ENCODE measurements at regions not wholly inside any gene's neighbourhood (a gene's known extent, or its start where the extent isn't known, plus 50 kb on each side); places are given as distances from the start of the nearest gene placed in this dataset.

GRCh38 chr4:148964456-148964855 is 522.2 kb upstream of the NR3C2 start:
- ChIA-PET POLR2A (no interaction called here), CTCF (no interaction called here)

DNA sequence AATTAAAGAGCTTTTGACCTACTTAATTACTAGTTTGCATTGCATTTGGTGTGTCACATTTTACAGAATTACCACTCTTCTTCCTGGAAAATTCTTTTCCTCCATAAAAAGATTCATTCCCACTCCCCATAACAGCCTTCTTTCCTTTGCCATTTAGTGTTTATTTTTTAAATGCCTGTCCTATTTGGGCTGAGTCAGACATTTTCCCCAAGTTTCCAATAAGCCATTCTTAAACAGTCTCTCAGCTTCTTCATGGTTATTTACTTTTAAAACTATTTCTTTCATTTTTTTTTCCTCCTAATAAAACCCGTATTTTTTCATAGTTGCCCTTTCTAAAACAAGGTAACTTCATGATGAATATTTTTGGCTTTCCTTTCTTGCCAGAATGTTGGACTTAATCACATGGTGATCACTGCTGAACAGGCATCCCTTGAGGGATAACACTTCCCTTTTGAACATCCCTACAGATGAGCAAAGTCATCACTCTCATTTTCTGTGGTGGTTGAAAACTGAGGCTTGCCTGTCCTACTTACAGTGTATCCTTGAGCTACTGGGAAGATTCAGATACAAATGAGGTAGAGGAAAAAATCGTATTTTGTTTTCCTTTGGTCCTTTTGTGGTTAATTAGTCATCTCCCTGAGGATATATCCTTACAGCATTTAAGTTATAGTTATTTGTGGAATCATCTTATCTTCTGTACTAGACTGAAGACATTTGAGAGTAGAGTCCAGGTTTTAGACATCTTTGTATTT is 520.5 kb upstream of the NR3C2 start:
- POLR2A ChIA-PET, result no interaction called here

DNA sequence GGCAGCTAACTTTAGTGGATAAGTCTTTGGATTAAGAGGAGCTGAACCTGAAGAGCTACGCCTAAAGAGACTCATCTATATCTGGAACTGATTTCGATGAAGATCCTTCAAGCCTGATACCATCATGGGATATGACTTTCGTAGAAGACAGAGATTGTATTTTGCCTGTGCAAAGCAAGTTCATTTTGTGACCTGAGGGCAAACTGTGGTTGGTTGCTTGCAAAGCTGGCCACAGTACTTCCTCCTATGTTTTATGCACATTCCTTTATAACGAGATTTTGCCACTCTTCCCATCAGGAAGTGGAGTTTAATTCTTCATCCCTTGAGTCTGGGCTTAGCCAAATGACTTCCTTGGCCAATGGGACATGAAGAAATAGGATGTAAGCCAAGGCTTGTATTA is 519.3 kb upstream of the NR3C2 start:
- POLR2A ChIA-PET, result no interaction called here
- CTCF ChIA-PET, result no interaction called here

More for the DNA sequence above, 520.5 kb upstream of the NR3C2 start:
- CTCF ChIA-PET, result no interaction called here

DNA sequence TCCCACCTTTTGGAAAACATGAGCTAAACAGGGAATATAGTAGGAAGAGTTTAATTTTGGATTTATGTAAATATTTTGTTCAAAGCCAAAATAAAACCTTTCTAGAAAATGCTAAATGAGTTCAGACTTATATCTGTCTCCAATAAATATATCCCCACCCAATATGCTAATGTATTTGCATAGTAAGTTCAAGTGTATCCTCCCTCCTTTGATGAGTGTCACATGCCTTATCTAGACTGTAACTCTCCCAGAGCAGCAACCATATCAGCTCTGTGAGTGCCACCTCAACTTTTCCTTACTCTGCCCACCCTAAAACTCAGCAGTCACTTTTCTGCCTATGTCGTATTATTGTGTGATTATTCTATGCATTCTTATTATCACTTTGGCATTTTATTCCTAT is 516.1 kb upstream of the NR3C2 start:
- POLR2A ChIA-PET, result no interaction called here
- CTCF ChIA-PET, result no interaction called here

- POLR2A ChIA-PET, result no interaction called here
- CTCF ChIA-PET, result no interaction called here
These were observed 513.5 kb upstream of the NR3C2 start for GRCh38 chr4:148955564-148956297.

DNA sequence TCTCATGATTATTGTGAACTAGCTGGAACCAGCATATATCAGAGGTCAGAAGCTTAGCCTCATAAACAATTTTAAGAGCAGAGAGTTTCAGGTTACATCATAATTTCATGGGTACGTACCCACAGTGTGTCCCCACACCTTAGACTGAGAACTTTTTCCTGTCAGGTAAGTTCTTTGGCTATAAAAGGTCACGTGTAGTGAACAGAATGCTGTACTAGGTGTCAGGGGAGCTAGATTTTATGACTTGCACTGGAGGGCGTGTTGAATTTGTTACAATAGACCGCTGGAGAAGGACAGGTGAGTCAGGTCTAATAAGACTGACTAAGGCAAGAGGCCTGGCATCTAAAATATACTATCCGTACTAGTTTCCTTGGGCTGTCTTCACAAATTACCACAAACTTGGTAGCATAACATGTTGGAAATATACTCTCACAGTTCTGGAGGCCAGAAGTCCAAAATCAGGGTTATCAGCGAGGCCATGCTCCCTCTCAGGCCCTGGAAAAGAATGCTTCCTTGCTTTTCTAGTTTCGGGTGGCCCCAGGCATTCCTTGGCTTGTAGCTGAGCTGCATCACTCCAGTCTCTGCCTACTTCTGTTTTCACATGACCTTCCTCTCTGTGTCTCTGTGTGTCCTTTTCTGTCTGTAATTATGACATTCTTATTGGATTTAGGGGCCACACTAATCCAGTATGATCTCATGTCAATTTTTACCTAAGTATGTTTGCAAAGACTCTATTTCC is 512.0 kb upstream of the NR3C2 start:
- POLR2A ChIA-PET, result no interaction called here
- CTCF ChIA-PET, result interaction anchor here (0.5 to 0.7 kb wide), 2 partner anchors 28 to 1209 kb away, joined by 3 to 4 read pairs; no protein-coding TSS in a partner anchor

DNA sequence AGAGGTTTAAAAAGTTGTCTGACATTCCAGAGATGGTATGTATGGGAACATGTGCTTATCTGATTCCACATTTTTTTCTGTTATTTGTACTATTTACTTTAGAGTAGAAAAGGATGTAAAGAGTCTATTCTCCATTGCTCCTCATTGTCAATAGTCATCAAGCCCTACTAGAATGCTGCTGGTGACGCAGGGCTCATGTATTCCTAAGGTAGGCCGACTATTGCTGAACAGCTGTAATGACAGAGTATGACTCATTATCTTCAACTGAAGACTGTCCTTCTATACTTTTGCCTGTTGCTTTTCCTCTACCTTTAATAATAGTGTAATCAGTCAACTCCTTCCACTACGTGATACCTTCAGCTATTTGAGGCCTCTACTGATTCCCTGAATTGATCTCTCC is 509.1 kb upstream of the NR3C2 start:
- CTCF ChIA-PET, result no interaction called here
- POLR2A ChIA-PET, result no interaction called here

GRCh38 chr4:148946271-148946670 is 504.1 kb upstream of the NR3C2 start:
- CTCF ChIA-PET, result no interaction called here
- POLR2A ChIA-PET, result no interaction called here

DNA sequence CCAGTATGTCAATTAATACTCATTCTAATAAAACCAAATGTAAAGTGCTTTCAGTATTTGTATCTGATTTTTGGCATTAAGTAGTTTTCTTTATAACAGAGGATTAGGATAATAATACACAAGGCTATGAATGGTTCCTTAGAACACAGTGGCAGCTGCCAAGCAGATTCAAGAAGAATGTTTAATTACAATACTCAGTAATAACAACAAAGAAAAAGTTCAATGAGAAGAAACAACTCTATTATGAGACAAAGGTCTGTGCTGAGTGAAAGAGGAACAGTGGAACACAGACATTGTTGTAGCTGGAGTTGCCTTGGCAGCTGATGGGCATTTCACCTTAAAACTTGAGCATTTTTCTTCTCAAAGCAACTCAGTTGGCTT is 502.6 kb upstream of the NR3C2 start:
- ChIA-PET POLR2A (no interaction called here), CTCF (no interaction called here)

- POLR2A ChIA-PET, result no interaction called here
- CTCF ChIA-PET, result no interaction called here
These were observed 502.1 kb upstream of the NR3C2 start for GRCh38 chr4:148944136-148944838.

- ChIA-PET POLR2A (no interaction called here), CTCF (no interaction called here)
These were observed 492.8 kb upstream of the NR3C2 start for GRCh38 chr4:148934926-148935578.

GRCh38 chr4:148926276-148927260 is 484.4 kb upstream of the NR3C2 start:
- ChIA-PET POLR2A (no interaction called here), CTCF (interaction anchor here (0.6 kb wide), 1 partner anchor 28 kb away, joined by 4 read pairs; no protein-coding TSS in a partner anchor)

DNA sequence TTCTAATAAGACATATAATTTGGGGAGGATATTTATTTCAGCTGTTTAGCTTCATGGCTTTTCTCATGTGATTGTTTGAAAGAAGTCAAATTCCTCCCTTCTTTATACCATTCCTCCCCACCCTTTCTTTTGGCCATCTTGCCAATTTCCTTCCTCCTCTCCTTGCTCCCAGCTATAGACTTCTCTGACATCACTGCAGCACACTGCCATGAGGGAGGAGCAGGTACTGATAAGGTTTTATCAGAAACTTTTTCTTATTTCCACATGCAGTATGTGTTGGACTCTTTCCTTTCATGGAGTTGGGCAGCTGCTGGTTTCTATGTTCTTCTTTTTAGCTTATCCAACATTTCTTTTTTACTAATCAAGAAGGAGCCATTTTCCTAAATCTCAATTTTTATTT is 481.7 kb upstream of the NR3C2 start:
- ChIA-PET POLR2A (no interaction called here), CTCF (no interaction called here)

- CTCF ChIA-PET, result no interaction called here
- POLR2A ChIA-PET, result no interaction called here
These were observed 480.3 kb upstream of the NR3C2 start for GRCh38 chr4:148922497-148922896.

DNA sequence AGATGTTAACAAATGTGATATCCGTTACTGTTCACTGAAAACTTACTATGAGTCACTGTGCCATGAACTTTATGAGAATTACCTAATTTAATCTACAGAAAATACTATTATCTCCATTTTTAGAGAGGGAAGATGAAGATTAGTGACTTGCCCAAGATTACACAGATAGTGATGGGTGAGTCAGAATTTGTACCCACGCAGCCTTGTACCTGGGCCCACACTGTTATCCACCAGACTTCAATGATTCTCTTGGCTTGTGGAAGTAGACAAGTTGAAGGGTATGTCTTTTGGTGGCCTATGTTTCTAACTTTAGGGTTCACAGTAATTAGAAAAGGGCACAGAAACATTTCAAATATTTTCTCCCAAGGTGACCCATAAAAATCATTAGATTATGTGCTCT is 472.5 kb upstream of the NR3C2 start:
- POLR2A ChIA-PET, result no interaction called here

DNA sequence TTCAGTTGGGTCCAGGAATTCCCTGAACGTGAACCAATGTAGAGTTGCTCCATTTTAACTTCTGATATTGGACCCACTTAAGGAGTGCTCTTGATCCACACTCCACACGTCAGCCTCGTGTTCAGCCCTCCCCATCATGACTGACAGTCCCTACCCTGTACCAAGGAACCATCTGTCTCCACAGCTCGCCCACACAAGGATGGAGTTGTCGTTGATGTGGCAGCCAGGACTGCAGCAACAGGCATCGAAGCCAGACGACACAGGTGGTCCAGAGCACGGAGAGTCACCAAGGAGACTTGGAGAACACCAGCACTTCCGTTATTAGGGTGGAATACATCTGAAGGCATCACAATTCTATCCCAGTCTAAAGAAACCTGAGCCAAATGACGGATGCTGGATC is 472.1 kb upstream of the NR3C2 start:
- CTCF ChIA-PET, result no interaction called here

More for the DNA sequence above, 472.5 kb upstream of the NR3C2 start:
- CTCF ChIA-PET, result no interaction called here

GRCh38 chr4:148903388-148903787 is 461.2 kb upstream of the NR3C2 start:
- CTCF ChIA-PET, result no interaction called here
- POLR2A ChIA-PET, result no interaction called here

More for the DNA sequence above, 472.1 kb upstream of the NR3C2 start:
- POLR2A ChIA-PET, result no interaction called here

GRCh38 chr4:148901075-148901705 is 459.0 kb upstream of the NR3C2 start:
- POLR2A ChIA-PET, result no interaction called here
- CTCF ChIA-PET, result no interaction called here
